Esophagus squamous epithelium (tissue), 4 donors: ENCODE measurements at regions not wholly inside any gene's neighbourhood (a gene's known extent, or its start where the extent isn't known, plus 50 kb on each side); places are given as distances from the start of the nearest gene placed in this dataset.

Source experiments
- POLR2A ChIP-seq, 4 donors: fragments of 450-650 bp; IDR thresholded peaks; one replicate each; pipeline ENCODE4 v1.6.1; 2017; ENCODE audit warnings: antibody characterized with exemption in 4 of 4, mild to moderate bottlenecking in 4 of 4, moderate library complexity in 3 of 4
- TF ChIP-seq, protein P1 (sequence below), 6 experiments: fragments of 450-650 bp in 4 of 6; fragments of 200-600 bp in 2 of 6; sonication (generic) in 2 of 6; IDR thresholded peaks; one replicate each; pipeline ENCODE4 v1.5.1; 2016 to 2019; ENCODE audit warnings: antibody characterized with exemption in 6 of 6, mild to moderate bottlenecking in 4 of 6, moderate library complexity in 4 of 6

DNA sequence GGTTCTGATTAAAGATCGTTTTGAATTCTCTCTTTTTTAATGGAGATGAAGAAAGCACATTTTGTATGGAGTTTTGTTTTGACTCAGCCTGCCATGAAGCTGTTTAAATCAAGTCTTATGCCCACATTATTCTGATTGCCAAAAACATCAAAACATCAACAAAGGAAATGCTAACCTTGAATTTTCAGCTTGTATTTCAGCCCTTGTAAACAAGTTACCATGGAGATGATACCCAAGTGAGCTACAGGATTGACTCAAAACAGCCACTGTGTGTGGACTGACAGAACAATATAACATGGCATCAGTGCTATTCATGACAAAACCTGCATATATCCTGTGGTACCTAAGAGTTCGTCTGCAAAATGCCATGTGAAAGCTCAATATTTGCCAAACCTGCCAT is 1581.0 kb downstream of the MAT2B start:
- TF ChIP-seq, protein P1, sequence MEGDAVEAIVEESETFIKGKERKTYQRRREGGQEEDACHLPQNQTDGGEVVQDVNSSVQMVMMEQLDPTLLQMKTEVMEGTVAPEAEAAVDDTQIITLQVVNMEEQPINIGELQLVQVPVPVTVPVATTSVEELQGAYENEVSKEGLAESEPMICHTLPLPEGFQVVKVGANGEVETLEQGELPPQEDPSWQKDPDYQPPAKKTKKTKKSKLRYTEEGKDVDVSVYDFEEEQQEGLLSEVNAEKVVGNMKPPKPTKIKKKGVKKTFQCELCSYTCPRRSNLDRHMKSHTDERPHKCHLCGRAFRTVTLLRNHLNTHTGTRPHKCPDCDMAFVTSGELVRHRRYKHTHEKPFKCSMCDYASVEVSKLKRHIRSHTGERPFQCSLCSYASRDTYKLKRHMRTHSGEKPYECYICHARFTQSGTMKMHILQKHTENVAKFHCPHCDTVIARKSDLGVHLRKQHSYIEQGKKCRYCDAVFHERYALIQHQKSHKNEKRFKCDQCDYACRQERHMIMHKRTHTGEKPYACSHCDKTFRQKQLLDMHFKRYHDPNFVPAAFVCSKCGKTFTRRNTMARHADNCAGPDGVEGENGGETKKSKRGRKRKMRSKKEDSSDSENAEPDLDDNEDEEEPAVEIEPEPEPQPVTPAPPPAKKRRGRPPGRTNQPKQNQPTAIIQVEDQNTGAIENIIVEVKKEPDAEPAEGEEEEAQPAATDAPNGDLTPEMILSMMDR (IDR thresholded peaks at IDR 0.05): no peak
- TF ChIP-seq POLR2A (IDR thresholded peaks at IDR 0.05): no peak
